DMS79 (cell line): ENCODE measurements at regions not wholly inside any gene's neighbourhood (a gene's known extent, or its start where the extent isn't known, plus 50 kb on each side); places are given as distances from the start of the nearest gene placed in this dataset.

ENCODE experiments used
- DNase-seq: peaks from one replicate; lab custom pipeline; 2025; lab: John Stamatoyannopoulos, UW

- no peak for DNase-seq
These were observed 106.5 kb upstream of the CCDC112 start for GRCh38 chr5:115402822-115403577.

DNA sequence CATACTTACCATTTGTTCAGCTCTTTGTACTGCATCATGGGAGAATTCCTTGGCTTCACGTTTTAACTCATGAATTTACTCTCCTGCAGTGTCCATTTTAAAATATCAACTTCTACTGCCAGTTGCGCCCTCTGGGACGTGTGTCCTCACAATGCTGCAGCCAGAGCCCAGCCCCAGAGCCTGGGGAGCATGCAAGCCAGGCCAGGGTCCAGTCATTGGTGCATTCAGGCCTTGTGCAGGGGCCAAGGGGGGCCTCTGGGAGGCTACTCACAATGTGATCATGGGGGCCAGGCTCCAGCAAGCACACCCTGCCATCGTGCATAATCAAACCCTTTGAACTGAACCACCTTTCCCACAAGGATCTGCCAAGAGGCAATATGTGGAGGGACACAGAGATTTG, 105.6 kb upstream of the CCDC112 start:
- DNase-seq = no peak

GRCh38 chr5:115398719-115399118, 102.3 kb upstream of the CCDC112 start:
- no peak for DNase-seq

- DNase-seq = no peak
These were observed 100.2 kb upstream of the CCDC112 start for GRCh38 chr5:115396688-115397087.

- no peak for DNase-seq
These were observed 99.6 kb upstream of the CCDC112 start for GRCh38 chr5:115396081-115396480.

DNA sequence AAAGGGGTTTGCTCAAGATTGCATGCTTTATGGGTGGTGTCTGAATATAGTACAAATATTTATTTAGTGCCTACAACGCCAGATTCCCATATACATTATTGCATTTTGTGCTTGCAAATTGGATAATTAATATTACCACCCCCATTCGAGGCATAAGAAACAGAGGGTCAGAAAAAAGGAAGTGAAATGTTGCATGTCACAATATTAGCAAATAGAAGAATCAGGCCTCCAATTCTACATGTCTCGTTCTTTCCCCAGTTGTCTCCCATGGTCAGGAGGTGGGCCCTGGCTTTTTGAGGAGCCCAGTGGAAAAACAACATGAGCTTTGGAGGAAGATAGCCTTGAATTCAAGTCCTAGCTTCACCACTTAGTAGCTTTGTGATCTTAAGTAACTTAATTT, 98.1 kb upstream of the CCDC112 start:
- no peak for DNase-seq

- no peak for DNase-seq
These were observed 96.8 kb upstream of the CCDC112 start for GRCh38 chr5:115393239-115393638.

- no peak for DNase-seq
These were observed 96.2 kb upstream of the CCDC112 start for GRCh38 chr5:115392611-115393010.

- DNase-seq = no peak
These were observed 95.3 kb upstream of the CCDC112 start for GRCh38 chr5:115391780-115392179.

GRCh38 chr5:115389799-115390382, 93.4 kb upstream of the CCDC112 start:
- DNase-seq = no peak

GRCh38 chr5:115389034-115389798, 92.8 kb upstream of the CCDC112 start:
- DNase-seq = no peak

DNA sequence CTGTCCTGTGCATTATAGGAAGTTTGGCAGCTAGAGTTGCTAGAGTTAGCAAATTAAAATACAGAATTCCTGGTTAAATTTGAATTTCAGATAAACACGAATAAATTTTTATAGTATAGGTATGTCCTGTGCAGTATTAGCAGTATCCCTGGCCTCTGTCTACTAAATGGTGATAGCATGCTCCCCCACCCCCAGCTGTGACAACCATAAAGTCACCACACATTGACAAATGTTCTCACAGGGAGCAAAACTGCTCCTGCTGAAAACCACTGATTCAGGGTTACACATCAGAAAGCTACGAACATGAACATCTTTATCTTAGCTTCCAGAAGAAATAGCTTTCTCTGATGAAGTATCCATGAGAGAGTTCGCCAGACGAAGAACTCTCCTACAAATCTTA, 91.8 kb upstream of the CCDC112 start:
- no peak for DNase-seq

- no peak for DNase-seq
These were observed 91.4 kb upstream of the CCDC112 start for GRCh38 chr5:115387816-115388215.

GRCh38 chr5:115386657-115387056, 90.2 kb upstream of the CCDC112 start:
- DNase-seq = no peak

DNA sequence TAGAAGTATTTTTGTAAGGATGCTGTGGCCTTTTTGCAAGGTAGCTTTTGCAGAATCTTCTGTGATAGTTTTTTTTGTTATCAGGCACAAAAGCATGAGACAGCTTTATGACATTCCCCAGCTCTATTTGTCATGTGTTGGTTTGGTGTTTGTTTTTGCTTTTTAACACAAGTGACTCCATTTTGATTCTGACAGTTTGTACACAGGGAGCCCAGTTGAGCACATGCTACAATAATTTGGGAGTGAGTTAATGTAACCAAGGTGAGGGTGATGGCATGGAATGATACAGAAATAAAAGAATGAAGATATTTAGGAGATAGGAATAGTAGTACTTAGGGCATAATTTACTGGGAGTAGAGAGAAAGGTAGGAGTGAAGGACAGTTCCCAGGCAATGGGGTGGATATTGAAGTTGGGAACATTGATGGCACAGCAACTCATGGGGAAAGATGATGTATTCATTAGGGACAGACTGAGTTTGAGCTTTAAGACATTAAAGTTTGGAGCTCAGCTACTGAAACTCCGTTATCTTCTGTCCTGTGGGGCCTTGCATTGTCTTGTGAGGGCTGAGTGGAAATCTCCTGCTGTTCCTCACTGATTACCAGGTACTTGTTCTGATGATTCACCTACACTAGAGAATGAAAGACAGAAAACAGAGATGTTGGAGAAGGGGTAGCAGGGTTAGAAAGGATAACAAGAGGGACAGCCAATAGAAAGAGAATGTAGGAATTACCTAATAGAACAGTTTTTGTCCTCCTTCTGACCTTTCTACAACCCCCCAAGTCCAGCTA, 88.3 kb upstream of the CCDC112 start:
- no peak for DNase-seq

- no peak for DNase-seq
These were observed 86.5 kb upstream of the CCDC112 start for GRCh38 chr5:115382989-115383388.

DNA sequence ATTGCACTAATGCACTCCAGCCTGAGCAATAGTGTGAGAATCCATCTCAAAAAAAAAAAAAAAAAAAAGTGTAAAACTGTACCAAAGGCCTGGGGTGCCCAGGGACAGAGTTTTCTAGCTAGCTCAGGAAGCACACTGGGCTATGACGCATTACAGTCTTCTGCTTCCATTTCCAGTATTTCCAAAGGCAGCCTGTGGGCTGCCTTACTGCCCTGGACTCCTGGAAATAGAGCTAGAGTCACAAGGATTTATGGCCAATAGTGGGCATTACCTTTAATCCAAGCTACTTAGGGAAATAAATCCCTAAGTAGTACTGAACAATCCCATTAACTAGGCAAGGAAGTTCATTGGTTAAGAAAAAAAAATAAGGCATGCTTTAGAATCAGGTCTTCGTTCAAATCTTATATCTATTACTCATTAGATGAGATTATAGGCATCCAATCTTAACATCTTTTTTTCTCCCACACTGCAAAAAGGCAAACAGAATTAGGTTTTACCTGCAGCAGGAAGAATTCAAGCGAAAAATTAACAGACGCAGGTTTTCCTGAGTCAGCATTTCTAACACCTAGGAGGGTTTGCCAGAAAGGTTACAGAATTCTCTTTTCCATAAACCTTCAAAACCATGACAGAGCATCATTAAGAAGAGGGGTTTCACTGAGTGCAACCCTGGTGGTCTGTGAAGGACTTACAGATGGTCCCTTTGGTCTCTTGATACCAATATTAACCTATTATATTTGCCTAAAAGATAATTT, 85.6 kb upstream of the CCDC112 start:
- DNase-seq = no peak

GRCh38 chr5:115379622-115380344, 83.3 kb upstream of the CCDC112 start:
- no peak for DNase-seq

DNA sequence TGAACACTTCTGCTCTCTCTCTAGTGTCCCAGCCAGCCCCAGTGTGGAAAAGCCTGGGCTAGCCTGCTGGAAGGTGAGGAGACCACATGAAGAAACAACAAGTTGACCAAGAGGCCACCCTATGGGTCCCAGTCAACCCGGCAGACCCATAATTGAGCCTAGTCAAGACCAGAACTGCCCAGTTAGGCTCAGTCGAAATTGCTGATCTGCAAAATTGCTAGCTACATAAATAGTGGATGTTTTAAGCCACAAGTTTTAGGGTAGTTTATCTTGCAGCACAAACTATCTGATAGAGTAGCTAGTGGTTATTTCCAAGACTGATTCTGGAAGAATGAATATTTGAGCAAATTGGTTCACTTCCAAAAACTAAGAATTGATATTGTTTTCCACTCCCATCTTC, 82.3 kb upstream of the CCDC112 start:
- no peak for DNase-seq

DNA sequence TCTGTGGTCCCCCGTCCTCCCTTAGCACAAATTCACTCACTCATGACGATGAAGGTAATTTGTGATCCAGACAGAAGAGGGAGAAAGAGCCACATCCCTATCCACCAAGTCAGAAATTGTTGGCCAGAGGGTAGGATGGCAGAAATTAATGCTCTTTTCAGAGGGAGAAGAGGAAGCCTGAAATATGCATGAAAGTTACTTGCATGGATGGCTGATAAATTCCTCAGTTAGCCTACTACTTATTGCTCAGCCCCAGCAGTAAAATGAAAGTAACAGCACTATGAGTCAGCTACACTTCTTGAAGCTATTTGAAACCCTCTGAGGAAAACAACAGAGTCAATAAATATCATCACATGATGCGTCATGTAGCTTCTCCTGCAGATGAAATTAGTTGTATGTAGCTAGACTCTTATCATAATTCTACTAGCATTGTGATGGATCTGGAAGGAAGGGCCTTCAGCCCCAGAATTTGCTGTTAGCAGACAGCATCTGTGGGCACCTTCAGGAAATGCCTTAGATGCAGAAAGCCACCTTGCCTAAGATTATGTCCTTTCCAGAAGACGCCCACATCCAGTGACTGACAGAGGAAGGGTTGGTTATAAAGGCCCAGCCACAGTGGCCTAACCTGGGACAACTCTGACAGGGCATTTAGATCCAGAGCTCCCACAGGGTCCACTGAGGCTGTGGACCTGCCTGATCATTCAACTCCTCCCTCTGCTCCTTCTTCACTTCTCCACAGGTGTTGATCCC, 81.2 kb upstream of the CCDC112 start:
- no peak for DNase-seq
